ENCODE measurements at regions not wholly inside any gene's neighbourhood (a gene's known extent, or its start where the extent isn't known, plus 50 kb on each side); places are given as distances from the start of the nearest gene placed in this dataset.
"Not testable (repeated sequence)": the region's sequence is repeated elsewhere in the genome, so short reads cannot be mapped to it uniquely, and the experiment has no call there.

DNA sequence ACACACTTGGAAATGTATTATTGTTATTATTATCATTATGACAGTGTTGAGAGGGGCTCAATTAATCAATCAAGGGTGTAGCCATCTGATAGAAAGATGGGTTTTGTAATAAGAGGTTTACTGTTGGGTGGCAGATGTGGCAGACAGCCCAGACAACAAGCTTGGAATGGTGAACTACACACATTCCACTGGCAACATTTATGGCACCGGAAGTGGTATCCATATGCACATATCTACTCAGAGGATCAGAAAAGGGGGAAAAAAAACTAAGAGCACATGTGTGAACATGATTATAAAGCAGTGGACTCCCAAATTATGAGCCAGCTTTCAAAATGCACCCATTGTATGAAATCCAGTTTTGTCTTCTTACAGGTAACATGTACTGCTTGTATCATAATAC is 125.9 kb upstream of the ARX start:
- DNase-seq (ENCODE audit: low spot score): no peak

DNA sequence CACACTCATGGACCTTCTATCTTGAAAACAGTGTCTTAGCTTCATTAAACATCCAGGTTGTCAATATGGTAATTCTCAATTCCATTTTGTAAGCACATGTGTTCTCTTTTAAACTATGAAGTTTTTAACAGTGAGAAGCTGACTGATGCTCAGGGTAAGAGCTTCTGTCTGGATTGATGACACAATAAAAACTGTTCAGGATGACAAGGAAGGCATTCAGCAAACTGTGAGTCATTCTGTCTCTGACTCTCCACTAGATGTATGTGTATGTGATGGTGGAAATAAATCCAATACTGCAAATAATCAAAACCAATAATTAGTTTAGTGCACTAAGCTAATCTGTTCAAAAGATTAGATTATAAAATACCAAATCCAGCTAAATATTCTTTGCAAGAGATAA is 115.3 kb upstream of the ARX start:
- DNase-seq (ENCODE audit: low spot score): no peak

DNA sequence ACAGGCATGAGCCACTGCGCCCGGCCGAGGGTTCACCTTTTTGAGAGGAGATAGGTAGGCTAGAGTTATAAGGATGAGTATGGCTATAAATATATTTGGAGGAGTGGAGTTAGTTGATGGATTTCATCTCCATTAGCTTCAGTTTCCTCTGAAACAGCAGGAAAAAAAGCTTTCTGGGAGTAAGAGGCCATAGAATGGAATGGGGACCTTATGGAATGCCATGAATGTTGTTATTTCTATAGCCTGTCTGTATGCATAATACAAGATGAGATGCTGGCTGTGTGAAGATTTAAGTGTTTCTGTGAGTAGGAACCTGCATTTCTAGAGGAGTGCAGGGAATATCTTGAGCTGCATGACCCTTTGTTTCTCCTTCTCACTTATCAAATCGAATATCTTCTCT is 114.9 kb upstream of the ARX start:
- no peak for DNase-seq (ENCODE audit: low spot score)

DNA sequence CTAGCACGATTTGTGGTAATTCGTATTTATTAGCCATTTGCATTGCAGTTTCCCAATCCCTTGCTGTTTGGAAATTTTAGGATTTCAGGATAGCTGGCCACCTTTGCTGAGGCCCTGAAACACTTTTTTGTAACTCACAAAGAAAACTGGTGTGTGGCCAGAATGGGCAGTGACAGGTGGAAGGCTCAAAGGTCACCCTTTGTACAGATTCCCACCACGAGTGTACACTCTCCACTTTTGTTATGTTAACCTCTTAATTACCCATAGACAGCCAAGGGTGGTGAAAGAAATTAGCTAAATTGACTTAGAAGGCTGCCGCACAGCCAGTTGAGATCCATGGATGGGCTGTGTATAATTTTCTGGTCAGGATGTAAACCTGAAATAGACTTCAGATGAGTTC is 109.7 kb upstream of the ARX start:
- DNase-seq (ENCODE audit: low spot score): no peak

GRCh38 chrX:25124391-25124790 is 108.6 kb upstream of the ARX start:
- no peak for DNase-seq (ENCODE audit: low spot score)

GRCh38 chrX:25112156-25112555 is 96.4 kb upstream of the ARX start:
- DNase-seq (ENCODE audit: low spot score): no peak

- no peak for DNase-seq (ENCODE audit: low spot score)
These were observed 92.7 kb upstream of the ARX start for GRCh38 chrX:25108481-25108880.

GRCh38 chrX:25105221-25105620 is 89.5 kb upstream of the ARX start:
- no peak for DNase-seq (ENCODE audit: low spot score)

DNA sequence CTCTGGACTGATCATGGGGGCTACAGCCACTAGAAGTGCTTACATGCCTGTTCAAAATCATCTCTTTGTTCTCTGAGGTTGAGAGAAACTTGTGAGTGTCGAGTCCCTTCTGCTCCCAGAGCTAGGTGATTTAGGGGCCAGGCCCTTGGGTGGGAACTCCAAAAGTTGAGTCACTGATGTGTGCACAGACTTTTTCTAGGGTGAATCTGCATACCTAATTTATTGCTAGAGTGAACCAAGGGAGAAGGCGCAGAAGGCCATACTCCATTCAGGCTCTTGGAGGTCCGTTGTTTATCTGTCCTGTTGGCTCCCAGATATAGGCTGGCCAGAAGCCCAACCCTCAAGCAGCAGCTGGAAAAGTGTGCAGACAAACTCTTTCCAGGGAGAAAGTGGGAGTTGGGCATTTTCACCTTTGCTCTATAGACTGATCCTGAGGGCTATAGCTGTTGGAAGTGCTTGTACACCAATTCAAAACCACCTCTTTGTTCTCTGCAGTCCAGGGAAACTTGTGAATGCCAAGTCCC is 80.8 kb upstream of the ARX start:
- no peak for DNase-seq (ENCODE audit: low spot score)

DNA sequence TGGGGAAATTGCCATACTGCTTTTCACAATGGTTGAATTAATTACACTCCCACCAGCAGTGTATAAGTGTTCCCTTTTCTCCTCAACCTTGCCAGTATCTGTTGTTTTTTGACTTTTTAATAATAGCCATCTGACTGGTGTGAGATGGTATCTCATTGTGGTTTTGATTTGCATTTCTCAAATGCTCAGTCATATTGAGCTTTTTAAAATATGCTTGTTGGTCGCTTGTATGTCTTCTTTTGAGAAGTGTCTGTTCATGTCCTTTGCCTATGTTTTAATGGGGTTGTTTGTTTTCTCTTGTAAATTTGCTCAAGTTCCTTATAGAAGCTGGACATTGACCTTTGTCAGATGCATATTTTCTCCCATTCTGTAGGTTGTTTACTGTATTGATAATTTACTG is 75.4 kb upstream of the ARX start:
- DNase-seq (ENCODE audit: low spot score): not testable (repeated sequence)

- no peak for DNase-seq (ENCODE audit: low spot score)
These were observed 68.7 kb upstream of the ARX start for GRCh38 chrX:25084446-25084845.

- DNase-seq (ENCODE audit: low spot score): no peak
These were observed 67.9 kb upstream of the ARX start for GRCh38 chrX:25083661-25084060.

GRCh38 chrX:25079020-25079419 is 63.3 kb upstream of the ARX start:
- no peak for DNase-seq (ENCODE audit: low spot score)

DNA sequence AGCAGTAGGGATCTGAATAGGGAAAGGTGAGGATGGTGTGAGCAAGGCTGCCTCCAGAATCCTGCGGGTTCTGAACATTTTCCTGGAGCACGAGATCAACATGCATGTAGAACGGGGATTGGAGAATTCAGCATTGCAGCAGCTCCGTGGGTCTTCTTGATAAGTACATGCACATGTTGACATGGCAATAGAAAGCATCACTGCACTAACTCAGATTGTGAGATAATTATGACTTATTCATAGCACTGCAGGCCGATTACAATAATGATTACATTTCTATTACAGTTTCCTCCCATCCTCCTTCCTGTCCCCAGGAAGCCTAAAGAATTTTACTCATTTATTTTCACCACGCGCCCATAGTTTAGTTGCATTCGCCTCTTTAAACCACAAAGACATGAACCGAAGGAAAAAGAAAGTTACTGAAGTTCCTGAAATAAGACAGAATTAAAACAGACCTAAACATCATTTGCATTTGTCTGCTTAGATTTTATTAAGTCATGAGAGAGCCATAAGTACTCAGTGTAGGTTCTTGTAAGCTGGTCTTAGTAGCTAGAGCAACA is 61.3 kb upstream of the ARX start:
- no peak for DNase-seq (ENCODE audit: low spot score)

DNA sequence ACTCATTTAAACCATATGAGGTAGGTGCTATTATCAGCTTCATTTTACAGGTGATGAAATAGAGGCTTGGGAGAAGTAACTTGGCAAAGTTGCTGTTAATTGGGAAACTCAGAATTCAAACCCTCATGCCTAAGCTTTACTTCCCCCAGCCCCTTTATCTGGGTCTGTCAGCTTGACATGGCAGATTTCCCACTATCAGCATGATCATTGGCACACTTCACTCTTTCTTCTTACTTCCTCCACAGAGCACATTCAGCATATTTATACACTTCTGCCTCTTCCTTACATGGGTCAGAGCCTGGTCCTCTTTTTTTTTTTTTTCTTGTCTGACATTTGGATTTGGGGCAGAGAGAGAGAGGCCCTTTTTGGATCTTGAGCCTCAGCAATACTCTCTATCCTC is 56.5 kb upstream of the ARX start:
- DNase-seq (ENCODE audit: low spot score): no peak

DNA sequence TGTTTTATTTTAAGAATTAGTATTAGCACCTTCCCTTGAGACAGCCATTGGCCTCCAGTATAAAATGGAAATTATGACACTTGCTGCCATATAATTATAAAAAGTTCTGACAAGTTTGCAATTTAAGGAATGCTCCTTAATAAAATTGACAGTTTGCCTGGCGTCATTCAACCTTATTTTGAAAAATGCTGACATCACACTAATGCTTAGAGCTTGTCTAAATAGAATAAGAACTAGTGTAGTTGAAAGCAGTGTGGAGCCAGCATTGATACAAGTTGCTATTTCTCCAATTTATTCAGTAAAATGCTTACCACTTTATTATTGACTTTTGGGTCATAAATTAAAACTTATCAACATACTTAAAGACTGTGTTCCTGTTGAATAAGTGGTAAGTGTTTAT is 54.3 kb upstream of the ARX start:
- DNase-seq (ENCODE audit: low spot score): no peak

DNA sequence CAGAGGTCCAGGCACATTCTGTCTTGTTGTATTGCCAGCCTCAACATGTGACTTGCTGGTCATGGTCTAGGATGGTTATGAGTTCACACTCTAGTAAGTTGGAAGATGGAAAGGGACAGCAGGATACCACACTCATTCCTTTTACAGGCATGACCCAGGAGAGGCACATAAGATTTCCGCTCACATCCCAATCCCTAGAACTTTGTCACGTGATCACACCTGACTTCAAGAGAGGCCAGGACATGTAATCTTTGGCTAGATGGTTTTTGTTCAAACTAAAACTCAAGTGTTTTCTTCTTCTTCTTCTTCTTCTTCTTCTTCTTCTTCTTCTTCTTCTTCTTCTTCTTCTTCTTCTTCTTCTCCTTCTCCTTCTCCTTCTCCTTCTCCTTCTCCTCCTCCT is 53.4 kb upstream of the ARX start:
- DNase-seq (ENCODE audit: low spot score): no peak

DNA sequence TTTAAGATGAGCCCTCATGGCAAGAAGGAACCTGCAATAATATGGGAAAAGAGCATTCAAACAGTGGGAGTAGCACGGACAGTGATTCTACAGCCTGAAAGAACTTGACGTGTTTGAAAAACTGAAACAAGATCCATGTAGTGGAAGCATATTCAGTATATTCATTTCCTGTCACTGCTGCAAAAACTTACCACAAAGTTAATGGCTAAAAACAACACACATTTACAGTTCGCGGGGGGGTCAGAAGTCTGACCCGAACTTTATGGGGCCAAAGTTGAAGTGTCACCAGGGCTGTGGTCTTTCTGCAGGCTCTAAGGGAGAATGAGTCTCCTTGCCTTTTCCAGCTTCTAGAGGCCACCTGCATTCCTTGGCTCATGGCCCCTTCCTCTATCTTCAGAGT is 52.6 kb upstream of the ARX start:
- no peak for DNase-seq (ENCODE audit: low spot score)

DNA sequence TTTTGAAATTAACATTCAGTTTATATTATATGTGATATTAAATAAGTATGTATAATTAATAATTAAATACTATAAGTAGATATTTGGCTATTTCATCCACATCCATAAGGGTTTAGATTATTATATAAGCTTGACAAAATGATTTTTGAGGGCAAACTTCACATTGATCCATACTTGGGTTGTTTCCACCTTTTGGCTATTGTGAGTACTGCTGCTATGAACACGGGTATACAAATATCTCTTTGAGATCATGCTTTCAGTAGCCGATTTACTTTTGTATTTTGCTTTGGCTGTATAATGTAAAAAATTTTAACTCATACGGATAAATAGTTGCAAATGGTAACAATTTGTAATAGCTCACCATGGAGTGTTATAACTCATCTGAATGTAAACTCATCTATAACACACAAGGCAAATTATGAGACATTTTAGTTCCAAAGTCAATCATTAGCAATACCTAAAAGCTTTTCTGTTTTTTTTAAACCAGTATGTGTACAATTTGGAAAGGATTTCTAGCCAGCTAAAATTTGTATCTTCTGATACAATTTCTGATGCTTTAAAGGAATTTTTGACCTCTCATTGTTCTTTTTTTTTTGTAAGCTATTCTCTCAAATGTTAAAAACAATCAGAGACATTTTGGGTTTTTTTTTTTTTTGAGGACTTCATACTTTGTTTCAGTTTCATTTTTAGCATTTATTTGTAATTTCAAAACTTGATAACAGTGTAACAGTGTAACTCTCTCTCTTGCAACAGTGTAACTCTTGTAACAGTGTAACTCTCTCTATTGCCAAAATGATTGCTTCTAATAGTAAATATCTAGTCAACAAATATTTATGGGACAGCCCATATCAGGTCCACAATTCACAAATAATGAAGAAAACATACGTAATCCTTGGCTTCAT is 51.8 kb upstream of the ARX start:
- no peak for DNase-seq (ENCODE audit: low spot score)

- DNase-seq (ENCODE audit: low spot score): no peak
These were observed 50.4 kb upstream of the ARX start for GRCh38 chrX:25066131-25066530.
